Sigmoid colon (tissue), 6 donors: ENCODE measurements at regions not wholly inside any gene's neighbourhood (a gene's known extent, or its start where the extent isn't known, plus 50 kb on each side); places are given as distances from the start of the nearest gene placed in this dataset.

ENCODE experiments used
- DNase-seq: peaks from one replicate; pipeline ENCODE4 v3.0.0-alpha.2; 2019
- H3K27ac ChIP-seq, 4 donors: fragments of 200-600 bp; sonication (generic); one replicate each; pipeline ENCODE4 v1.5.1; 2016 to 2019; ENCODE audit warnings: mild to moderate bottlenecking in 1 of 4
- H3K27me3 ChIP-seq, 3 donors: fragments of 200-600 bp; sonication (generic); one replicate each; pipeline ENCODE4 v1.5.1; 2019; ENCODE audit warnings: mild to moderate bottlenecking in 1 of 3
- H3K36me3 ChIP-seq, 4 donors: fragments of 200-600 bp; sonication (generic); one replicate each; pipeline ENCODE4 v1.5.1; 2016 to 2019
- H3K4me1 ChIP-seq, 4 donors: fragments of 200-600 bp; sonication (generic); one replicate each; pipeline ENCODE4 v1.5.1; 2017 to 2019
- H3K4me3 ChIP-seq, 4 donors: fragments of 200-600 bp; sonication (generic); one replicate each; pipeline ENCODE4 v1.5.1; 2017 to 2019; ENCODE audit warnings: mild to moderate bottlenecking in 2 of 4, moderate library complexity in 1 of 4
- H3K9me3 ChIP-seq, 4 donors: fragments of 200-600 bp in 3 of 4; sonication (generic) in 3 of 4; one replicate each; pipeline versions ENCODE4 v1.5.1 to v1.6.1; 2013 to 2019
- EP300 ChIP-seq, 4 donors: sonication (generic); formaldehyde crosslinking; IDR thresholded peaks; one replicate each; pipeline ENCODE4 v1.6.1; 2017; ENCODE audit warnings: antibody characterized with exemption in 4 of 4
- POLR2A ChIP-seq, 2 donors: fragments of 450-650 bp; IDR thresholded peaks; one replicate each; pipeline ENCODE4 v1.6.1; 2016; ENCODE audit warnings: antibody characterized with exemption in 2 of 2, mild to moderate bottlenecking in 2 of 2, moderate library complexity in 2 of 2
- POLR2AphosphoS5 ChIP-seq, 4 donors: sonication (generic); formaldehyde crosslinking; IDR thresholded peaks; one replicate each; pipeline ENCODE4 v1.6.1; 2017; ENCODE audit warnings: antibody characterized with exemption in 4 of 4
- WGBS, 2 donors: extraction: QIAGEN DNeasy Blood & Tissue Kit; methylation state at CpG; one replicate each; pipeline ENCODE4 v1.1.7; 2013; 5-methylcytosine and 5-hydroxymethylcytosine counted together
- intact Hi-C: fragments of 100-400 bp; cut with DNase I; formaldehyde crosslinking; loops from one replicate; pipeline ENCODE4 v1.15.1; 2023
- TF ChIP-seq, protein P1 (sequence below), 4 experiments: fragments of 450-650 bp in 3 of 4; fragments of 200-600 bp in 1 of 4; IDR thresholded peaks; one replicate each; pipeline ENCODE4 v1.5.1; 2016 to 2019; ENCODE audit warnings: antibody characterized with exemption in 4 of 4, mild to moderate bottlenecking in 3 of 4, moderate library complexity in 2 of 4
- donor health status: healthy with polysubstance abuse.
- donor health status: healthy.

DNA sequence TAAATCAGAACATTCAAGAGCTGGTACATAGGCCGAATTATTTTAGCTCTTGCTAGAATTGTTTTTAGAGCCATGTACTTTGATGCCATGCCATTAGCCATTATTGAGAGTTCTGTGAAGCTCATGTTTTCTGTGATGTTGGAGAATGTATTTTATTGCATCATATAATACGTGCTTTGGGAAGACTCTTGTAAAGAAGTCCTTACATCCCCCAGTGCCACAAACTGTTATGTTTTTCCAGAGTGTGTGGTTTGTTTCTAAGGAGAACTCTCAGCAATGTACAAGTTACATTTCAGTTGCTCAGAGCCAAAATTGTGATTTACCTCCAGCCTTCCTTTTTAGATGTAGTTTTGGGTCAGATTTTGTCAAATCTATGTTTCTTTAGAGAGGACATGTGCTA lies 148.6 kb downstream of the HAUS1 start:
- intact Hi-C loops, result no loop called here
- H3K4me1 ChIP-seq, result peaks cover 0 to 34% (median 18%) of the 10 kb centered on the region in 4 donors
- H3K36me3 ChIP-seq, result peaks cover 0 to 9% (median 0%) of the 10 kb centered on the region in 4 donors
- no peaks in the 10 kb centered on the region for H3K9me3 ChIP-seq
- DNase-seq, result no peak
- 86 to 89% methylated on average over 2 of the region's 2 CpGs for WGBS, 2 donors
- H3K27me3 ChIP-seq, result no peaks in the 10 kb centered on the region
- H3K27ac ChIP-seq, result peak overlapping the region in 2 of 4 donors; percentile 2 to 20
- H3K4me3 ChIP-seq, result no peak overlapping the region
- TF ChIP-seq EP300 (IDR thresholded peaks at IDR 0.05), result no peak
- no peak for TF ChIP-seq POLR2AphosphoS5 (IDR thresholded peaks at IDR 0.05)
- TF ChIP-seq, protein P1, sequence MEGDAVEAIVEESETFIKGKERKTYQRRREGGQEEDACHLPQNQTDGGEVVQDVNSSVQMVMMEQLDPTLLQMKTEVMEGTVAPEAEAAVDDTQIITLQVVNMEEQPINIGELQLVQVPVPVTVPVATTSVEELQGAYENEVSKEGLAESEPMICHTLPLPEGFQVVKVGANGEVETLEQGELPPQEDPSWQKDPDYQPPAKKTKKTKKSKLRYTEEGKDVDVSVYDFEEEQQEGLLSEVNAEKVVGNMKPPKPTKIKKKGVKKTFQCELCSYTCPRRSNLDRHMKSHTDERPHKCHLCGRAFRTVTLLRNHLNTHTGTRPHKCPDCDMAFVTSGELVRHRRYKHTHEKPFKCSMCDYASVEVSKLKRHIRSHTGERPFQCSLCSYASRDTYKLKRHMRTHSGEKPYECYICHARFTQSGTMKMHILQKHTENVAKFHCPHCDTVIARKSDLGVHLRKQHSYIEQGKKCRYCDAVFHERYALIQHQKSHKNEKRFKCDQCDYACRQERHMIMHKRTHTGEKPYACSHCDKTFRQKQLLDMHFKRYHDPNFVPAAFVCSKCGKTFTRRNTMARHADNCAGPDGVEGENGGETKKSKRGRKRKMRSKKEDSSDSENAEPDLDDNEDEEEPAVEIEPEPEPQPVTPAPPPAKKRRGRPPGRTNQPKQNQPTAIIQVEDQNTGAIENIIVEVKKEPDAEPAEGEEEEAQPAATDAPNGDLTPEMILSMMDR (IDR thresholded peaks at IDR 0.05), result no peak
- TF ChIP-seq POLR2A (IDR thresholded peaks at IDR 0.05), result no peak

DNA sequence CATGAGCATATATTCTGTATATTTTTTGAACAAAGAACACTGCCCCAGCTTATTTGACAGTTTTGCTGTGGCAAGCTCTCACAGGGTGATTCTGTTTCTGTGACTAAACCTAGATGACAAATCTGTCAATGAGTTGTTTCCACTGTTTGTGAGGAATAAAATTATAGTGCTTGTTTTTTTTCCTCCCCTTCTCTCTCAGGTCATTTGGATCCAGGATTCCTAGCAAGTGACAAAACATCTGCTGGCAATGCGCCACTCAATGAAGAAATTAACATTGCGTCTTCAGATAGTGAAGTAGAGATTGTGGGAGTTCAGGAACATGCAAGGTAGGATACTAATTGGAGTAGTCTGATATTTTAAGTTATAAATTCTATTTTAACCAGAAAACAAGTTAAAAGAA lies 149.3 kb downstream of the HAUS1 start:
- peaks cover 0 to 34% (median 18%) of the 10 kb centered on the region in 4 donors for H3K4me1 ChIP-seq
- no peaks in the 10 kb centered on the region for H3K27me3 ChIP-seq
- H3K27ac ChIP-seq, result peak overlapping the region in 3 of 4 donors; percentile 2 to 40 (median 20)
- intact Hi-C loops, result no loop called here
- peaks cover 0 to 9% (median 0%) of the 10 kb centered on the region in 4 donors for H3K36me3 ChIP-seq
- no peak overlapping the region for H3K4me3 ChIP-seq
- H3K9me3 ChIP-seq, result no peaks in the 10 kb centered on the region
- TF ChIP-seq POLR2A (IDR thresholded peaks at IDR 0.05), result no peak
- no peak for TF ChIP-seq POLR2AphosphoS5 (IDR thresholded peaks at IDR 0.05)
- TF ChIP-seq, protein P1 (IDR thresholded peaks at IDR 0.05), result no peak
- TF ChIP-seq EP300 (IDR thresholded peaks at IDR 0.05), result no peak
- peak; percentile 79 for DNase-seq
- WGBS, 2 donors, result 83 to 93% methylated on average over 2 of the region's 2 CpGs

DNA sequence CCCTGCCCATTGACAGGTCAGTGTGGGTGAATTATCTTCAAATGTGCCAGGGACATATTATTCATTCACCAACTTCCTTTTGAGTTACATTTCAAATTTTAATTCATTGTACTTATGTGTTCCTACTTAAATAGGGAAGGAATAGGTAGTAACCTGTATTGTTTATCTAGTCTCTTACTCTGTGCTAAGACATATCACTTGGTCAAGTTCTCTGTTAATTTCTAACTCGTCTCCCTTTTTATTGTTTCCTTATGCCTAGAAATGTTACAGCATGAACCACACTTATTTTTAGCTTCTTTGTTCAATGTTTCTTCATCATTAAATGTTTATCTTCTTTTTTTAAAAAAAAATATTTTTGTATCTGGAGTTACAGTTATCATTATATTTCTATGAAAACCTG lies 151.9 kb downstream of the HAUS1 start:
- no peaks in the 10 kb centered on the region for H3K9me3 ChIP-seq
- intact Hi-C loops, result no loop called here
- 18 to 65% methylated on average over 1 of the region's 1 CpG for WGBS, 2 donors
- H3K4me3 ChIP-seq, result no peak overlapping the region
- no peak for DNase-seq
- no peak overlapping the region for H3K27ac ChIP-seq
- TF ChIP-seq POLR2AphosphoS5 (IDR thresholded peaks at IDR 0.05) (no peak), EP300 (IDR thresholded peaks at IDR 0.05) (no peak), POLR2A (IDR thresholded peaks at IDR 0.05) (no peak)
- TF ChIP-seq, protein P1 (IDR thresholded peaks at IDR 0.05), result no peak
- H3K36me3 ChIP-seq, result peaks cover 0 to 9% (median 0%) of the 10 kb centered on the region in 4 donors
- H3K27me3 ChIP-seq, result no peaks in the 10 kb centered on the region
- peaks cover 0 to 38% (median 24%) of the 10 kb centered on the region in 4 donors for H3K4me1 ChIP-seq

DNA sequence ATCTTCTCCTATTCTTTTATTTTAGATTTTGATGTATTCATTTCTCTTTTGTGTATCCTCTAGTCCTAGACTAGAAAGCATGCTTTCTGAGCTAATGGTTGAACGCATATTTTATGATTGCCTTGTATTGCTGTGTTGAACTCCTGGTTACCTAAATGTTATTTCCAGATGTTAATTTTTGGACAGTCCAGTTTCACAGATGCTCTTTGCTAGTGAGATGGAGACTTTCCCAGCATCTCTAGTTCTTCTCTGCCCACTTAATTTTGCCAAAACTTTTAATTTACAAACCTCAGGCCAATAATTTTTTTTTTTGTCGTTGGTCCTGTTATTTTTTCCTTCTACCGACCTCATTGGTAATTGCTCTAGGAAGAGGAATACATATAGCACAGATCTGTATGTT lies 153.2 kb downstream of the HAUS1 start:
- no peak overlapping the region for H3K27ac ChIP-seq
- intact Hi-C loops, result no loop called here
- no peak for DNase-seq
- no peak overlapping the region for H3K4me3 ChIP-seq
- no peaks in the 10 kb centered on the region for H3K9me3 ChIP-seq
- WGBS, 2 donors, result 94 to 95% methylated on average over 3 of the region's 3 CpGs
- peaks cover 0 to 9% (median 0%) of the 10 kb centered on the region in 4 donors for H3K36me3 ChIP-seq
- TF ChIP-seq EP300 (IDR thresholded peaks at IDR 0.05) (no peak), POLR2A (IDR thresholded peaks at IDR 0.05) (no peak), POLR2AphosphoS5 (IDR thresholded peaks at IDR 0.05) (no peak)
- TF ChIP-seq, protein P1 (IDR thresholded peaks at IDR 0.05), result no peak
- H3K4me1 ChIP-seq, result peaks cover 0 to 44% (median 31%) of the 10 kb centered on the region in 4 donors
- H3K27me3 ChIP-seq, result no peaks in the 10 kb centered on the region
